Renal cortex interstitium (tissue), 11 donors: ENCODE measurements at regions not wholly inside any gene's neighbourhood (a gene's known extent, or its start where the extent isn't known, plus 50 kb on each side); places are given as distances from the start of the nearest gene placed in this dataset.

ENCODE experiments used
- DNase-seq, 11 donors: peaks; one replicate each; pipeline ENCODE4 v3.0.0-alpha.2; 2013; ENCODE audit warnings: low read depth in 9 of 11, low spot score in 4 of 11; ENCODE audit errors: extremely low read depth in 1 of 11

DNA sequence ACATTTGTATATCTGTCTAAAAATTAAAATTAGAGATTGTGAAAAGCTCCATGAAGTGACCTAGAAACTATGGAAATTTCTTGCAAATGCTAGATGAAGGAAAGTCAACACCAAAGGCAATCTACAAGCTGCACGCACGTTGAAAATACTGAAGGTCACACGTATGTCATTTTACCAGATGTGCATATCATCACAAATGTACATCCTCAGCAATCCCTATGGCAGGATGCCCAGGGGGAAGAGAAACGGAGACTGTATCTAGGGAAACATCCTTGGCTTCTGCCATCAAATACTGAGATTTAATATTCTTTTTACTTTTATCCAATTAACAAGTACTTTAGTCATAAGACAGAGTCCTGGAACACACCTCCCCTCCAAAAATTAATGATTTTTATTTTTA, 672.0 kb downstream of the RNF144B start:
- no peak for DNase-seq

DNA sequence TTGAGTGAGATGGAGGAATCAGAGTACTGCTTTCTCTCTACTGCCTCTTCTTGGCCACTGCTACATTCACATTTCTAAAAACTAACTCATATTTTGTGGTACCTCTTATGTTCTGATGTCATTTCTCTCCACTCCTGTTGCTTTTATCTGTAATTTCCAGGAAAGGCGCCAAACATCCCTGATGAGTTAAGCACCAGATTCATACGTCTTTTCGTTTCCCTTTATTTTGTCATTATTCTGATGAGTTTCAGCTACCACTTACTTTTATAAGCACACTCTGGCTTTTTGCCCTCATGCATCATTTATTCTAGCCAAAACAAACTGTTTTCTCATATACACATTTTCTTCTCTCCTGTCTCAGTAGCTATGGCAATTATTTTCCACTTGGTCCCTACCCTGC, 680.0 kb downstream of the RNF144B start:
- no peak for DNase-seq

DNA sequence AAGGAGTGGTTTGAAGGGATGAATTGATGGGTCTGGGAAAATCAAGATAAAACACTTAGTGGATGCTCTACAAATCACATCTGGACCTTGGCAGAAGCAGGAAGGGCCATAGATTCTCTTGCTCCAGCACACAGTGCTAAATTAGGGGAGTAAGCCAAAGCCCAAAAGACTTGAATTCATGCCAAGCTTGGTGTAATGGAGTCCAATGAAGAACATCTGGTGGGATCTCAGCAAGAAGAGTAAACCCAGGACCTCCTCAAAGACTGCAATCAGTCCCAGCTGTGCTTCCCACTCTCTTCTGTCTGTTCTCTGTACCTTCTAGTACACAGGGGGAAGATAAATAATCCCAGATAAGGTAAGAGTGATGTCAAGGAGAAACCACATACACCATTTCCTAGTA, 683.4 kb downstream of the RNF144B start:
- DNase-seq, result peak in 10 of 11 donors; percentile 3 to 43 (median 19)

DNA sequence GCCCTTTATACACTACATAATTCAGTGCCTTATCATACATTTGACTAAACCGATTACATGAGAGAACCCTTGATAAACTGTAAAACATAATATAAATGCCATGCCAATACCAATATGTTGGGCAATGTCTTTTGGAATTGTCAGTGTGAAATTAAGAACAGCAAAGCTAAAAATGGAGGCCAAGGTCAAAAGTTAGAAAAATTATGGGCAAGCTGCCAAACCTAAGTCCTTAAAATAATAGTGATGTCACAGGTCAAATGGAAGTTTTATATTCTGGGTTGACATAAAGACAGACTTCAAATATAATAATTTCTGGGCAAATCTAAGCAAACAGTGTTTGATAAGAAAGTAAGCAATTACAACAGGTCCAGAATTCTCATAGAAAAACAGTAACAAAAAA, 696.7 kb downstream of the RNF144B start:
- no peak for DNase-seq

DNA sequence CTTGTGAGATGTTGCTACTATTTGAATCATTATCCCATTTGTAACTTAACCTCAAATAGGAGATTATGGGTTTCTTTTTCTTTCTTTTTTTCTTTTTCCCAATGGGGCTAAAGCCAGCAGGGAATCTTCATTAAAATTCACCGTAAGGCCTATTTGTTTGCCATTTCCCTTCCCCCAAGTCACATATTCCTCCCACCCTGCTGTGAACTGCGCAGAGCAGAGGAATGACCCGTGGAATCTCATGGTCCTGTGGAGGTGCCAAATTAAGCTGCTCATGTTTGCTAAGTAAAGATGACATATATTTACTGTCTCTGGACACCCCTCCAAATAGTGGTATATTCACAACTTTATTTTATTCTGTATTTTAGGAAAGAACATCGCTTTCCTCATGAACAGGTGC, 699.3 kb downstream of the RNF144B start:
- no peak for DNase-seq

DNA sequence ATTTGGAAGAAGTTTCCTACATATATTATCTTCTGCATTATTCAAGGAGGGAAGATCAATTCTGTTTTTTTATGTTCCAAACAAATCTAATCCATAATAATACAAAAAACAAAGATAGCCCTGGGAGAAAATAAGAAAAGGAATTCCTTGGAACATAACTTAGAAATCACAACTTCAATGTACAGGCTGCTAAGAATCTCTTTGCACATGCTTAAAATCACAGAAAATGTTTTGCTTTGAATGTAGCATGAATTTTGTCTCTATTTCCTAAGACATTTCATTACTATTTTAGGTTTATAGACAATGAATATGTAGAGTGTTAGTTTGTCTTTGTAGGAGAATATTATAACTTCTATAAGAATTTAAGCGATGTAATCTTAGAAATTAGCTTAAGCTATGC, 700.1 kb downstream of the RNF144B start:
- no peak for DNase-seq

DNA sequence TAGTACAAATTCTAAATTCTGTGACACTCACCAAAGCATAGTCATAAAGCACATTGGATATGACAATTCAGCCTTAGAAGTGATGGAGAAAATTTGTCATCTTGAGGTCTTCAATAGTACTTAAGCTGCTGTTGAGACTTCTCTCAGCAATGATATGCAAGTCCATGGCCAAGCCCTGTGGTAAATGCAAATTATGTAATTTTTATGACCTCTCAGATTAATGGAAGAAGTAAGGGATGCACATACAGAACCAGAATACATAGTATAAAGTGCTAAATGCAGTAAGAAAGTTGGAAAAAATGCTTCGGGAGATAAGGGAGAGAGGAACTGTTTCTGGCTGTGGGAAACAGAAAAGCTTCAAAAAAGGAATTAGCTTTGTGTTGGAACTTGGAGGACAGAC, 700.7 kb downstream of the RNF144B start:
- no peak for DNase-seq

DNA sequence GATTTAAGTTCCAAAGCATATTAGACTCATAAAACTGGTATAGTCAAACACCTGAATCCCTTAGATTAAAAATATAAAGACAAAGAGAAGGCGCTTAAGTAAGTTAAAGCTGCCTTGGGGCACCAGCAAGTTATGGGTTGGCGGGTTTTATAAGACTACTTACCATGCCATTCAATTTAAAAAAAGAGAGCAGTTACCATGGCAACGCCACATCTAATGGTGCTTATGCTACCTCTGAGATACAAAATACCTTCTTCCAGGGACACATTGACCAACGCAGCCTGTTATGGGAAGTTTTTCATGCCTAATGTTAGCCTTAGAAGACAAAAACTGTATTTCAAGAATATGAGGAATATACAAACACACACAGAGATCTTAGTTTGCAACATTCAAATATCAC, 713.6 kb downstream of the RNF144B start:
- no peak for DNase-seq

DNA sequence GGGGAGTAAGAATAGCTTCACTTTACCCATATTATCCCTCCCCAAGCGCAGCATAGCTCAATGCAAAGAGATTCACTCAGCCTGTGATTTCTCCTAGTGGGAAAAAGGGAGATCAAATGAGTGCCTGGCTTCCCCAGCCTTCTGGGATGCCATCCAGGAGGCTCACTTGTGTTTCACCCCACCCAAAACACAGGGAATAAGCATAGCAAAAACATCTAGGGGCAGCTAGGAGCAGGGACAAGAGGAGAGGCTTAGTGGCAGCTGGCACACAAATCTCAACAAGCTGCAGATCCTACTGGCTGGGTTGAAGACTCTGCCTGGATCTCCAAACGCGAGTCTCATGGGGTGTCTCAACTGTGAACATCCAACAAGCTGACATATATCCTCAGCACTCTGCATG, 715.8 kb downstream of the RNF144B start:
- DNase-seq, result no peak

DNA sequence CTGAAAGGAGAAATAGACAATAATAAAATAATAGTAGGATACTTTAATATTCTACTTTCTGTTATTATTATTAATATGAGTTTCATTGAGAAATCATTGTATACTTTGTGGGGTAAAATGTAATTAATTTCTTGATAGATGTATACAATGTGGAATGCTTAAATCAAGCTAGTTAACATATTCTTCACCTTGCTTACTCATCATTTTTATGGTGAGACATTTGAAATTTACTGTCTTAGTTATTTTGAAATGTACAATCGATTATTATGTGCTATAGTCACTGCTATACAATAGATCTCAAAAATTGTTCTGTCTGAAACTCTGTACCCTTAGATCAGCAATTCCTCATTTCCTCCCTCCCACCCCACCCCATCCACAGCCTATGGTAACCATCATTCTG, 720.3 kb downstream of the RNF144B start:
- DNase-seq, result no peak

DNA sequence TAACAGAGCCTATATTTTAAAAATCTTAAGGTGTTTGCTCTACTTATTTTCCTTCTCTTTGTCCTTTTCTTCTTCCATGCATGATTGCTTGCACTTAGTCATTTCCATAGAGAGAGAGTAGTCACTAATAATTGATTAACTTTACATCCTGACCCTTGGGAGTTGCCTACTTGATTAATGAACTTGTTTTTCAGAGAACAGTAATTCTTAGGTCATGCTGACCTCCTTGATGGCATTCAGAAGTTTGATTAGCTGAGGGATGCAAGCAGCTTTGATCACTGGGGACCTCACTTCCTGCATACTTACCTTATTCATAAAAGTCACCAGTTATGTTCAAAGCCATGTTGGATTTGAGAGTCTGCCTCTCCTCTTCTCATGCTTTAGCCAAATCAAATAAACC, 715.6 kb upstream of the ID4 start:
- no peak for DNase-seq

DNA sequence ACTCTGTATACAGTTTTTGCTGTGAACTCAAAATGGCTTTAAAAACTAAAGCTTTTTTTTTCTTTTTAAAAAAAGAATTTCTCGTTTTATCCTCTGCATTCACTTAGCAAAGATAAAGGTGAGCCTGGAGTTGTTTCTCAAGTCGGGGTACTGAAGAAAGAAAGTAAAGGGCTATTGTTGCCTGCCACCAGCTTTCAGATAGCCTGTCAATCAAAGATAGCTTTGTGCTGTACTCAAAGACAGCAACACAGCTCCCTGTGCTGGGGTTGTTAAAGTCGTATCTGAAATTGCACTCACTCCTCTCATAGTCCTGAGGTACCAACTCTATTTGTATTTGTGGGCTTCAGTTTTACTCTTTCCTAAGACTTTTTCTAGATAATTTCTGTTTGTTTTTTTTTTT, 710.1 kb upstream of the ID4 start:
- DNase-seq, result no peak

DNA sequence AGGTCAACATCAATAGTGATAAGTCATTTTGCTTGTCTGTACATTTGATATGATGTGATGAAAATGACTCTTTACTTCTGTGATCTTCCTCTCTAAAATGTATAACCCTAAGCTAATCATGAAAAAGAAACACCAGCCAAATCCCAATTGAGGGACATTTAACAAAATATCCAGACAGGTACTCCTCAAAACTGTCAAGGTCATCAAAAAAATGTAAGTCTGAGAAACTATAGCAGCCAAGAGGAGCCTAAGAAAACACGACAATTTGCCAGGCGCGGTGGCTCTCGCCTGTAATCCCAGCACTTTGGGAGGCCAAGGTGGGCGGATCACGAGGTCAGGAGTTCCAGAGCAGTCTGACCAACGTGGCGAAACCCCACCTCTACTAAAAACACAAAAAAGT, 708.5 kb upstream of the ID4 start:
- no peak for DNase-seq

DNA sequence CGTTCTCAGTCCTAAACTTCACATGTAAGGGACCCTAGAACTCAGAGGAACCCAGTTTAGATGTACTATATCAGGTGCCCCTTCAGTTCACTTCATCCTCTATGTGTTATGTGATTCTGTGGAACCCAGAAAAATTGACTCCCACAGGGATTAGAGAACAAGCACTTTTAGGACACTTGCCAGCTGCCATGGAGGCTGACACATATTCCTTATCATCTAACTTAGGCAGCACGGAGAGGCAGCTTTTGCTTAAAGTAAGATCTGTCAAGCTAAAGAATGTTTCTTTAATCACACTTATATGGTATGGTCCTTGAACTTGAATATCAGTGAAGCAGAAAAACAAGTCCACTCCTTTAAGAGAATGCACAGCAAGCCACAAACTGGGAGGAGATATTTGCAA, 701.5 kb upstream of the ID4 start:
- no peak for DNase-seq

DNA sequence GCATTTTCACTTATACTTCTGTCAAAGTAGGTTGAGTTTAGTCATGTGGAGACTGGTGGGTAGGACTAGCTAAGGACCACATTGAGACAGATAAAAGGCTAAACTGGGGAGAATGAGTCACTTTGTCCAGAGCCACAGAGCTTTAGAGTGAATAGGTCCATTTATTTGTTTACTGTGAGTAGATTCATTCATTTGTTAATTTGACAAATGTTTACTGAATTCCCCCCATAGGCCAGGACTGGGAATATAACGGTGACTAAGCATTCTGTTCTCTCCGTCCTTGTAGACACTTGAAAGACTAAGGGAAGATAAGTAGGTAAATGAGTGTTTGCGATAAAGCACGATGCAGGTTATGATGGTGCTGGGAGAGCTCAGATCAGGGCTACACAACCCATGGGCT, 699.7 kb upstream of the ID4 start:
- no peak for DNase-seq

DNA sequence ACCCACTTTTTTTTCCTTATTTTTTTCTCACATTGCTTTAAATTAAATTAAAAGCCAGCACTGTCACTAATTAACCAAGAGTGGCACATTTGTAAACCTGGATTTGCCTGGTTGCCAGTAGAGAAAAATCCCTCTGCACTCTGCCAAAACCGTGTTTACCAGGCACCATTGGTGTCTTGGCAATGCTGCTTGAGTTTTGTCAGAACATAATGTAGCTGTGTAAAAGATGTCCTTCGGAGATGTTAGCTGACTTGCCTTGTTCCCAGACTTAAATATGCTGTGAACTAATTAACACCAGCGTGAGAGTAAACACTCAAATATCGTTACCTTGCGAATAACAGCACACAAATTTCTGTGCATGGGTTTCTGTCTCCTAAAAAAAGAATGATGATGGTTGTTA, 694.9 kb upstream of the ID4 start:
- no peak for DNase-seq

DNA sequence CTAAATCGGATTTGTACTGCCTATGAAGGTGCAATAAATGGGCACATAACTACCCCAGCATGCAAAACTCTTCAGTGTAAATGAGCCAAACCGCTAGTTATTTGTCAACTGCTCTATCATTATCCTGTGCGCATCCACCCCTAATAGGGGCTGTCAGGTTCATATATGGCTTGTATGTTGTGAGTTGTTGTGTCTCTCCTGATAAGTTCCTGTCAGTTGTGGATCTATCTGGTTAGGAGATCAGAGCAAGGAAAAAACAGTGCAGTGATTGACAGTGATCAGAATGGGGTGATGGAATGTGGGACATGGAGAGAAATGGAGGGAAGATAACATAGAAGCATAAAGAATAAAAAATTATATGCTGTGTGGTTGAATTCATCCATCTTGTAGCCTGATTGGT, 686.9 kb upstream of the ID4 start:
- DNase-seq, result no peak

DNA sequence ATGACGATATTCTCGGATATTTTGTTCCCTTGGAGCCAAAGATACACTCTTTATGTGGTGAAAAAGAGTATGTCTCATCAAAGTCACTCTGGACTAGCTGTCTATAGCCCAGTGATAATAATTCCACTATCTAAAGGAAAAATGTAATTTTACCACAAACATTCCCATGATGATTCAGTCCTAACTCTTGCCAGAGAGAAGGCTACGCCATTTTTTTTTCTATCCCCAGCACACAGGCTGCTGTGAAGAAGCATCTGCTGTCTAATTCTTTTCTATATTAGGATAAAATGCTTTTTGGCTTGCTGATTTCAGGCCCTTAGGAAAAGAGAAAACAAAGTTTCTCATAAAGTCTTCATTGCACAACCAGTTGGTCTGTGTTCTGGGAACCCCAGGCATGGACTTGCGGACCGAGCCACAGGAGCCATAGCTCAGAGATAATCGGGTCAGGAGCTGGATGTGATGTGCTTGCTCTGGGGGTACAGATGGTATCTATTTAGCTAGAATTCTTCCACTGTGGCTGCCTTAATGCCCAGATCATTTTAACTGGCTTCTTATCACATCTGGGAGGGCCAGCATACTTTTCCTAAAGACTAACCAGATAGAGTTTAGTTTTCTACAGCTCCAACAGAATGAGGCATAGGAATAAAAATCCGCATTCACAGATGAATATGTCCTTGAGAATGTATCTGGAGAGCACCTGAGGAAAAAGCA, 683.7 kb upstream of the ID4 start:
- DNase-seq, result no peak

DNA sequence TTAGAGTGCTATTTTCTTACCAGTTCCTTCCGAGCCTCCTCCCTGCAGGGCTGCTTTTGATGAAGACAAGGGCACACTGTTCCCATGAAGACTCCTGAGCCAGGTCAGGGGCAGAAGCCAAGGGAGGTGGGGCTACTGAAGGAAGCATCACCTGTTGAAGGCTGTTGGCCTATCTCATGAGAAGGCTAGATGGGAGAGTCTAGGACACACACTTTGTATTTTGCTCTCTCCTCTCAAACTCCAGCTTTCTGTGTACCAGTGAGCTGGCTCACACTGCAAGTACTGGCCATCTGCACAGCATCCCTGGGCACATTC, 683.2 kb upstream of the ID4 start:
- no peak for DNase-seq

DNA sequence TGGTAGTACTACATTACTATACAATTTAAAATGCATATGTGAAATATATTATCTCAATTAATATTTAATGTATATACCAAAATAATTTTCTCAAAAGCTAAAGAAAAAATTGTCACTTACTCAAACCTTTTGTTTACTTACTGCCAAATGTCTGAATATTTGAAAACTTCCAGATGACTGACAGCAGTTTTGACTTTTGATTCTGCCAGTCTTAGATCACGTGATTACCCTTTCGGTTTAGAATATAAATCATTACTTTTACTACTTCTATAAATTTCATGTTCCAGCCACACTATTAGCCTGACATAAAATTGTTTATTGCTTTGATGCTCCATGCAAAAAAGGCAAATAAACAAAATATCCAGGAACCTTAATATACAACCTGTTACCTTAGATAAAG, 680.7 kb upstream of the ID4 start:
- DNase-seq, result no peak

DNA sequence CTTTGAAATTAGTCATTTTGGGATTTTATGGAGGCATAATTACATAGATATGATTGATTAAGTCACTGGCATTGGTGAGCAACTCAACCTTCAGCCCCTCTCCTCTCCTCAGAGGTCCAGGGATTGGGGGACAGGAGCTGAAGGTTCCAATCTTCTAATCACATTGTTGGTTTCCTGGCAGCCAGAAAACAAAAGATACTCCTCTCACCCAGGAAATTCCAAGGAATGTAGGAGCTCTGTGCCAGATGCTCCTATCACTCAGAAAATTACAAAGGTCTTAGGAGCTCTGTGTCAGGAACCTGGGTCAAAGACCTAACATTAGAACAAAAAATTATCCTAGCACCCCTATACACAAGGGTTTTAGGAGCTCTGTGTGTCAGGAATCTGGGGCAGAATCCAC, 679.7 kb upstream of the ID4 start:
- no peak for DNase-seq

DNA sequence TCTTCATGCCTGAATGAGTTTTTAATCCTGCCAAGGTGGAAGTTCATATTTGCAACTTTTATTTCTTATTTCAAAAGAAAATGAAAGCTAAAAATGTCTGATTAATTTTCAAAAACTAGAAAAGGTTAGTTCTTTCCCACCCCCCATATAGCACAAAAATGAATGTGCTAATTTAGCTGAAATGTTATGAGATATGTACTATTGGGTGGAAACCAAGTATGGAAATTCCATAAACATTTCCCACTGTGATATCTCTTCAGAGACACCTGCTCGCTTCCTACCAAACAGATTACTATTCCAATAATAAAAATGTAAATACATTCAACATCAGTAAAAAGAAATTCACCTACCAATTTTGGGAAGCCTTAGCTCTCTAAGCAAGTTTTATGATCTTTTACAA, 678.6 kb upstream of the ID4 start:
- no peak for DNase-seq
